ENCODE measurements at regions not wholly inside any gene's neighbourhood (a gene's known extent, or its start where the extent isn't known, plus 50 kb on each side); places are given as distances from the start of the nearest gene placed in this dataset.

DNA sequence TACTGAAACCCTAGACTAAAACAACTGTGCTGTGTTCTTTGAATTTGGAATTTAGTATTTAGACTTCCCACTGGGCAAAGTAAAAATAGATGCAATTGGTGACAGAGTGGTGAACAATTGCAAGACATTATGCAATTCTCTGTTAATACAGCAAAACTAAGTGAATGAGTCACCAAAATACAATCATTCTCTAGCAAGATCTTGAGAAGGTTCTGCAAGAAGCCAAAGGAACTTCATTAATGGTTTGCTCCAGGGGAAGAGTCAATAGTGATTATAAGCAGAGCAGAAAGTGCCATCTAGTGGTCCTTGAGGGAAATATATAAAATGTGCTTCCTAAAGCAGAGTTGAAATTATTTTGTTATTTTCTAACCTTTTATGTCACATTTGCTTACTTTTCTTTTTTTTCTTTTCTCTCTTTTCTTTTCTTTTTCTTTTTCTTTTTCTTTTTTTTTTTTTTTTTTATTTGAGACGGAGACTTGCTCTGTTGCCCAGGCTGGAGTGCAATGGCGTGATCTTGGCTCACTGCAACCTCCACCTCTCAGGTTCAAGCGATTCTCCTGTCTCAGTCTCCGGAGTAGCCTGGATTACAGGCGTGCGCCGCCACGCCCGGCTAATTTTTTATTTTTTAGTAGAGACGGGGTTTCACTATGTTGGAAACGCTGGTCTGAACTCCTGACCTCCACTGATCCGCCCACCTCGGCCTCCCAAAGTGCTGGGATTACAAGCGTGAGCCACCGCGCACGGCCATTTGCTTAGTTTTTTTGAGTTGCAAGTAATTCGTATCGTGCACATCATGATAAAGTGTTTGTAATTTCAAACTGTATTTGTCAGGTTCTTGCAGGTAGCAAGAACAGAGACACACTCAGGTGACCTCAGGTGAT is 99.2 kb downstream of the CTH start:
- TF ChIP-seq RFX5 (IDR thresholded peaks at IDR 0.05; ENCODE audit: low read depth, low read length) (no peak), ZBTB21 (CRISPR knock-in tag; IDR thresholded peaks at IDR 0.05) (no peak), SETDB1 (CRISPR knock-in tag; IDR thresholded peaks at IDR 0.05; ENCODE audit: borderline replicate concordance) (no peak), POLR2AphosphoS5 (IDR thresholded peaks at IDR 0.05; ENCODE audit: low read depth, low read length) (no peak), EZH2 (conservative IDR thresholded peaks at IDR 0.05; ENCODE audit: low read depth, low read length) (no peak), YY1 (IDR thresholded peaks at IDR 0.05; ENCODE audit: insufficient read depth, insufficient replicate concordance, low read depth, low read length) (no peak), TBP (CRISPR knock-in tag; IDR thresholded peaks at IDR 0.05) (no peak), ELF3 (CRISPR knock-in tag; IDR thresholded peaks at IDR 0.05) (no peak), HCFC1 (IDR thresholded peaks at IDR 0.05; ENCODE audit: low read depth, low read length) (no peak), RFX1 (IDR thresholded peaks at IDR 0.05) (no peak)
